ENCODE measurements at regions not wholly inside any gene's neighbourhood (a gene's known extent, or its start where the extent isn't known, plus 50 kb on each side); places are given as distances from the start of the nearest gene placed in this dataset.

DNA sequence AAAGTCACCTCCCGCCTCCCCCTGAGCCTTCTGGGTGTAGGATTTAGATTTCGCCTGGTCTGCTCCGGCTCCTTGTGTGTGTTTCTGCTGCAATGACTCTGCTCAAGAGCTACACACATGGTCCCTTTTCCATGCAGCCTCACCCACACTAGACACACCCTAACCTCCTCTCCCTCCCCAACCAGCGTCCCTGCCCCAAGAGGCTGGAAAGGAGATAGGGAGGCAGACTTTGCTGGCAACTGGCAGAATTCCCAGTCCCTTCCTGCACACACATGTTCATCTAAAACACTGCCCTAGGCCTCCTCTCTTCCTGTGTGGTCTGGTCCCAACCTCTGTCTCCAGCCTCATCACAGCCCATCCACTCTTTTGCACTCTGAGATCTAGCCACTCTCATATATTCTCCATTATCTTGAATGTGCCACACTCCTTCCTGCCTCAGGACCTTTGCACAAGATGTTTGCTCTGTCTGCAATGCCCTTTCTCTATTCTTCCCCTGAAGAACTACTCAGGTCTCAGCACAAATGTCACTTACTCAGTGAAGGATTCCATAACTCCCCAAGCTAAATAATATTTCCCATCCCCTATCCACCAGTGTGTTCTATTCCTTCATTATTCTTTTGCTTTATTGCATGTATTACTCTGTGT lies 253.8 kb downstream of the CDK5RAP2 start:
- H3K27me3 ChIP-seq (ENCODE audit: insufficient read depth, low read length) = peaks cover 3% of the 10 kb centered on the region; the same call in 1 of the 2 replicates
- POLR2A ChIA-PET = no interaction called here
- H3K4me1 ChIP-seq (ENCODE audit: control insufficient read depth in 1 of 2, insufficient read depth in 2 of 2, low read length in 2 of 2) = no peaks in the 10 kb centered on the region
- no peaks in the 10 kb centered on the region for H3K9me3 ChIP-seq (ENCODE audit: control insufficient read depth in 1 of 2, insufficient read depth in 1 of 2, low read depth in 1 of 2, low read length in 2 of 2)
- H3K79me2 ChIP-seq (ENCODE audit: insufficient read depth, low read length) = no peaks in the 10 kb centered on the region
- no peaks in the 10 kb centered on the region for H3K9me2 ChIP-seq (ENCODE audit: insufficient read depth)
- RAD21 ChIA-PET (ENCODE audit: low non-redundant PET in 1 of 2, low total read pairs in 2 of 2, uncharacterized antibody in 2 of 2, unreplicated experiment in 2 of 2) = no interaction called here
- no peak overlapping the region for H3K4me3 ChIP-seq (replicated peaks in 1 of 2; ENCODE audit: low read depth in 1 of 2, low read length in 2 of 2)
- no peaks in the 10 kb centered on the region for H3K36me3 ChIP-seq (ENCODE audit: control insufficient read depth in 1 of 2, insufficient read depth in 2 of 2, low read length in 2 of 2)
- H2AFZ ChIP-seq (ENCODE audit: low read depth, low read length, poor library complexity, severe bottlenecking) = no peak overlapping the region
- no peaks in the 10 kb centered on the region for H4K20me1 ChIP-seq (ENCODE audit: insufficient read depth)
- no peak overlapping the region for H3K4me2 ChIP-seq (ENCODE audit: low read length)
- no peak overlapping the region for H3K27ac ChIP-seq (ENCODE audit: low read depth, low read length)
- no peak overlapping the region for H3K9ac ChIP-seq (ENCODE audit: low read length)
- intact Hi-C loops (cut with micrococcal nuclease) = no loop called here
- DNase-seq (ENCODE audit: low read depth, low spot score) = no peak
- TF ChIP-seq FOSL1 (IDR thresholded peaks at IDR 0.05; ENCODE audit: low read depth) = no peak
- TF ChIP-seq YY1 (IDR thresholded peaks at IDR 0.05; ENCODE audit: extremely low read depth, insufficient replicate concordance, low read depth, low read length) = no peak
- no peak for TF ChIP-seq EZH2phosphoT487 (IDR thresholded peaks at IDR 0.05; ENCODE audit: borderline replicate concordance)
- TF ChIP-seq SRF (IDR thresholded peaks at IDR 0.05; ENCODE audit: low read depth) = no peak
- TF ChIP-seq CBX3 (IDR thresholded peaks at IDR 0.05; ENCODE audit: low read depth) = no peak
- TF ChIP-seq SIN3A (IDR thresholded peaks at IDR 0.05; ENCODE audit: low read depth) = no peak
- no peak for TF ChIP-seq RAD21 (IDR thresholded peaks at IDR 0.05; ENCODE audit: low read depth)
- TF ChIP-seq, protein P1, sequence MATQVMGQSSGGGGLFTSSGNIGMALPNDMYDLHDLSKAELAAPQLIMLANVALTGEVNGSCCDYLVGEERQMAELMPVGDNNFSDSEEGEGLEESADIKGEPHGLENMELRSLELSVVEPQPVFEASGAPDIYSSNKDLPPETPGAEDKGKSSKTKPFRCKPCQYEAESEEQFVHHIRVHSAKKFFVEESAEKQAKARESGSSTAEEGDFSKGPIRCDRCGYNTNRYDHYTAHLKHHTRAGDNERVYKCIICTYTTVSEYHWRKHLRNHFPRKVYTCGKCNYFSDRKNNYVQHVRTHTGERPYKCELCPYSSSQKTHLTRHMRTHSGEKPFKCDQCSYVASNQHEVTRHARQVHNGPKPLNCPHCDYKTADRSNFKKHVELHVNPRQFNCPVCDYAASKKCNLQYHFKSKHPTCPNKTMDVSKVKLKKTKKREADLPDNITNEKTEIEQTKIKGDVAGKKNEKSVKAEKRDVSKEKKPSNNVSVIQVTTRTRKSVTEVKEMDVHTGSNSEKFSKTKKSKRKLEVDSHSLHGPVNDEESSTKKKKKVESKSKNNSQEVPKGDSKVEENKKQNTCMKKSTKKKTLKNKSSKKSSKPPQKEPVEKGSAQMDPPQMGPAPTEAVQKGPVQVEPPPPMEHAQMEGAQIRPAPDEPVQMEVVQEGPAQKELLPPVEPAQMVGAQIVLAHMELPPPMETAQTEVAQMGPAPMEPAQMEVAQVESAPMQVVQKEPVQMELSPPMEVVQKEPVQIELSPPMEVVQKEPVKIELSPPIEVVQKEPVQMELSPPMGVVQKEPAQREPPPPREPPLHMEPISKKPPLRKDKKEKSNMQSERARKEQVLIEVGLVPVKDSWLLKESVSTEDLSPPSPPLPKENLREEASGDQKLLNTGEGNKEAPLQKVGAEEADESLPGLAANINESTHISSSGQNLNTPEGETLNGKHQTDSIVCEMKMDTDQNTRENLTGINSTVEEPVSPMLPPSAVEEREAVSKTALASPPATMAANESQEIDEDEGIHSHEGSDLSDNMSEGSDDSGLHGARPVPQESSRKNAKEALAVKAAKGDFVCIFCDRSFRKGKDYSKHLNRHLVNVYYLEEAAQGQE (IDR thresholded peaks at IDR 0.05; ENCODE audit: low read depth) = no peak
- no peak for TF ChIP-seq CTCF (IDR thresholded peaks at IDR 0.05 in 2 of 3, conservative IDR thresholded peaks at IDR 0.05 in 1 of 3; ENCODE audit: borderline replicate concordance in 1 of 3, insufficient read depth in 1 of 3, low read depth in 2 of 3, low read length in 2 of 3)
- TF ChIP-seq MAX (IDR thresholded peaks at IDR 0.05) = no peak
- no peak for TF ChIP-seq SP1 (IDR thresholded peaks at IDR 0.05; ENCODE audit: low read depth)
- no peak for TF ChIP-seq POLR2AphosphoS5 (IDR thresholded peaks at IDR 0.05; ENCODE audit: low read depth, low read length)
- TF ChIP-seq ZNF274 (IDR thresholded peaks at IDR 0.05; ENCODE audit: low read depth, low read length) = no peak
- TF ChIP-seq ATF3 (IDR thresholded peaks at IDR 0.05) = no peak
- no peak for TF ChIP-seq EZH2 (IDR thresholded peaks at IDR 0.05)
- TF ChIP-seq ZFX (IDR thresholded peaks at IDR 0.05) = no peak
- TF ChIP-seq CEBPB (IDR thresholded peaks at IDR 0.05; ENCODE audit: low read depth) = no peak
- no TSS peak for BruUV-seq (replicated peaks)
- CTCF ChIA-PET = no interaction called here
- no peak for ATAC-seq

Data from HCT116 (cell line).